Mammary epithelial cell (primary cell): ENCODE measurements at regions not wholly inside any gene's neighbourhood (a gene's known extent, or its start where the extent isn't known, plus 50 kb on each side); places are given as distances from the start of the nearest gene placed in this dataset.

ENCODE experiments used
- EZH2 ChIP-seq: IDR thresholded peaks from 2 replicates; pipeline ENCODE4 v1.6.1; 2012; ENCODE audit warnings: low read length, inconsistent platforms, borderline replicate concordance
- TF ChIP-seq, protein P1 (sequence below), 2 donors: IDR thresholded peaks in 1 of 2; conservative IDR thresholded peaks in 1 of 2; 2 replicates each; pipeline ENCODE4 v1.5.1; 2011 to 2012; ENCODE audit warnings: inconsistent platforms in 2 of 2, low read length in 2 of 2, mild to moderate bottlenecking in 2 of 2, control low read depth in 1 of 2, low read depth in 1 of 2; ENCODE audit not compliant: insufficient read depth in 1 of 2; ENCODE audit errors: extremely low read depth in 1 of 2

DNA sequence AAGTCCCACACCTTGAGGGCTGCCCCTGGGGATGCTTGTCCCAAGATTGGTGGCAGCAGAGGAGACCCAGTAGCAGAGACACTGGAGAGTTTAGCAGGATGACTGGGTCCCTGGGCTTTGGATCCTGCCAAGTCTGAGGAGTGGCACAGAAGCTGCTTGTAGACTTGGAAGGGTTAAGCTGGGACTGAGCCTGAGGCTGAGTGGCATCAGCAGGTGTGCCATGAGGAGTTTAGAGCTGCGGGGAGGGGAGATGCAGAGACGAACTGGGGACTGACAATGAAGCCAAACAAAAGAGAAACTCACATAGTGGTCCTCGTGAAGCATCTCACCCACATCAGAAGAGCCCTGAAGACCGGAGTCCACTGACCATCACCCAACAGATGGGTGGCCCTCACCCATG, 329.7 kb upstream of the KLHL29 start:
- TF ChIP-seq, protein P1, sequence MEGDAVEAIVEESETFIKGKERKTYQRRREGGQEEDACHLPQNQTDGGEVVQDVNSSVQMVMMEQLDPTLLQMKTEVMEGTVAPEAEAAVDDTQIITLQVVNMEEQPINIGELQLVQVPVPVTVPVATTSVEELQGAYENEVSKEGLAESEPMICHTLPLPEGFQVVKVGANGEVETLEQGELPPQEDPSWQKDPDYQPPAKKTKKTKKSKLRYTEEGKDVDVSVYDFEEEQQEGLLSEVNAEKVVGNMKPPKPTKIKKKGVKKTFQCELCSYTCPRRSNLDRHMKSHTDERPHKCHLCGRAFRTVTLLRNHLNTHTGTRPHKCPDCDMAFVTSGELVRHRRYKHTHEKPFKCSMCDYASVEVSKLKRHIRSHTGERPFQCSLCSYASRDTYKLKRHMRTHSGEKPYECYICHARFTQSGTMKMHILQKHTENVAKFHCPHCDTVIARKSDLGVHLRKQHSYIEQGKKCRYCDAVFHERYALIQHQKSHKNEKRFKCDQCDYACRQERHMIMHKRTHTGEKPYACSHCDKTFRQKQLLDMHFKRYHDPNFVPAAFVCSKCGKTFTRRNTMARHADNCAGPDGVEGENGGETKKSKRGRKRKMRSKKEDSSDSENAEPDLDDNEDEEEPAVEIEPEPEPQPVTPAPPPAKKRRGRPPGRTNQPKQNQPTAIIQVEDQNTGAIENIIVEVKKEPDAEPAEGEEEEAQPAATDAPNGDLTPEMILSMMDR (conservative IDR thresholded peaks at IDR 0.05 in 1 of 2, IDR thresholded peaks at IDR 0.05 in 1 of 2; ENCODE audit: extremely low read depth in 1 of 2, insufficient read depth in 1 of 2, low read depth in 1 of 2, low read length in 2 of 2) = no peak
- TF ChIP-seq EZH2 = no peak
